Muscle of back (tissue), 3 donors: ENCODE measurements at regions not wholly inside any gene's neighbourhood (a gene's known extent, or its start where the extent isn't known, plus 50 kb on each side); places are given as distances from the start of the nearest gene placed in this dataset.

Experiments used
- DNase-seq, 3 donors: peaks; one replicate each; pipeline versions ENCODE4 v3.0.0 to v3.0.0-alpha.2; 2013

- DNase-seq, result no peak
These were observed 77.2 kb upstream of the SLC34A2 start for GRCh38 chr4:25578432-25578831.

- no peak for DNase-seq
These were observed 74.8 kb upstream of the SLC34A2 start for GRCh38 chr4:25580633-25581467.

- no peak for DNase-seq
These were observed 69.6 kb upstream of the SLC34A2 start for GRCh38 chr4:25585901-25586523.

GRCh38 chr4:25588206-25588605 lies 67.4 kb upstream of the SLC34A2 start:
- no peak for DNase-seq

GRCh38 chr4:25590171-25590570 lies 65.5 kb upstream of the SLC34A2 start:
- no peak for DNase-seq

- DNase-seq, result no peak
These were observed 62.9 kb upstream of the SLC34A2 start for GRCh38 chr4:25592736-25593135.
